SK-N-MC (cell line): ENCODE measurements at regions not wholly inside any gene's neighbourhood (a gene's known extent, or its start where the extent isn't known, plus 50 kb on each side); places are given as distances from the start of the nearest gene placed in this dataset.

Source experiments
- EZH2 ChIP-seq: fragments of 200-600 bp; sonication (generic); IDR thresholded peaks from one replicate; pipeline ENCODE4 v1.6.1; 2017; ENCODE audit warnings: antibody characterized with exemption
- POLR2AphosphoS5 ChIP-seq: IDR thresholded peaks from 2 replicates; pipeline ENCODE4 v1.6.1; 2012; ENCODE audit warnings: mild to moderate bottlenecking, low read depth, low read length, borderline replicate concordance

DNA sequence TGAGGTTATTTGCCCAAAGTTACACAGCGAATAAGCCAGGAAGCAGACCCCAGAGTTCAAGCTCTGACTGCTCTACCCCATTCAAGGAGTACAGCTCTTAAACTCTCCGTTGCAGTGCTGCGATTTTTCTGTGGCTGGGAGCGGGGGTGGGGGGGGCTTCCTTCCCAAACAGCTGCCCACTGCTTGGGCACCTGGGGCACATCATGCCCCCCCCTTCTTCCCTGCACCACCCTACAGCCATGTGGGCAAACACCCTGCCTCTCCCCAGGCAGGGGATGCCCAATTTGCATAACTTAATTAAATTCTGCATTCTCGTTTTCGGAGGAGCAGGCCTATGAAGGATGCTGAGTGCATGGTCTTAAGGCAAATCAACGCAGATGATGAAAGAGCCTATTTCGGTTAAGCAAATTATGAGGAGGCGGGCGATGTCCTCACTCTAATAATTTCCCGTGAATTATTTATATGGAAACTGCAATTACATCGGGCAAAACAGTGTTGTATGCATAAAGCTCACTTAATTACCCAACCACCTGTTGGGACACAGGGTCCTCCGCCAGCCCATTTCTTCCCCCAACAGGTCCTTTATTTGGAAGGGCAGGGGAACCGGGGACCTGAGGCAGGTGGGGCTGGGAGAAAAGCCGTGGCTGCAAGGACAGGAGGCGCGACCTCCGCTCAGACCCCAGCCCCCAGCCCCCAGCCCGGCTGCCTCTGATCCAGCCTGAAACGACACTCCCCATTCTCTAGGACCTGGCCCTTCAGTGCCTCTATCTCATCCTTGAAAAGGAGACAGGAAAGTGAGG lies 610.5 kb downstream of the BUD13 start:
- TF ChIP-seq EZH2 (no peak), POLR2AphosphoS5 (no peak)
